ENCODE measurements at regions not wholly inside any gene's neighbourhood (a gene's known extent, or its start where the extent isn't known, plus 50 kb on each side); places are given as distances from the start of the nearest gene placed in this dataset.

GRCh38 chr5:8714198-8714597 is 831.7 kb downstream of the SEMA5A start:
- Histone ChIP-seq H3K4me2 (ENCODE audit: extremely low read depth, insufficient read depth, low read length) (no peak overlapping the region), H3K9me3 (ENCODE audit: control insufficient read depth, insufficient read depth, low read depth, low read length) (no peaks in the 10 kb centered on the region), H3K27me3 (ENCODE audit: control insufficient read depth, insufficient read depth, low read length) (no peaks in the 10 kb centered on the region), H4K20me1 (ENCODE audit: control insufficient read depth, extremely low read depth, insufficient read depth, low read length) (no peaks in the 10 kb centered on the region), H3K36me3 (ENCODE audit: control insufficient read depth, insufficient read depth, low read length) (no peaks in the 10 kb centered on the region), H3K27ac (ENCODE audit: insufficient read depth, low read length) (no peak overlapping the region), H3K4me1 (ENCODE audit: control insufficient read depth, extremely low read depth, insufficient read depth, low read length) (no peaks in the 10 kb centered on the region), H3K4me3 (replicated peaks in 1 of 4; ENCODE audit: control extremely low read depth in 1 of 4, insufficient read depth in 1 of 4, low read depth in 3 of 4, low read length in 4 of 4) (no peak overlapping the region), H3K79me2 (ENCODE audit: control insufficient read depth, insufficient read depth, low read length) (no peaks in the 10 kb centered on the region), H2AFZ (ENCODE audit: low read length) (no peak overlapping the region), H3K9ac (ENCODE audit: insufficient read depth, low read length) (no peak overlapping the region)
- DNase-seq (ENCODE audit: low read depth in 2 of 2), result no peak
- no peak for TF ChIP-seq EZH2 (IDR thresholded peaks at IDR 0.05; ENCODE audit: low read length, missing control alignments)
- no peak for TF ChIP-seq CTCF (conservative IDR thresholded peaks at IDR 0.05 in 1 of 2, IDR thresholded peaks at IDR 0.05 in 1 of 2; ENCODE audit: low read depth in 1 of 2, low read length in 2 of 2)

GRCh38 chr5:8714861-8715260 is 831.0 kb downstream of the SEMA5A start:
- no peak overlapping the region for H3K9ac ChIP-seq (ENCODE audit: insufficient read depth, low read length)
- H3K4me2 ChIP-seq (ENCODE audit: extremely low read depth, insufficient read depth, low read length), result no peak overlapping the region
- H3K4me3 ChIP-seq (replicated peaks in 1 of 4; ENCODE audit: control extremely low read depth in 1 of 4, insufficient read depth in 1 of 4, low read depth in 3 of 4, low read length in 4 of 4), result no peak overlapping the region
- TF ChIP-seq CTCF (conservative IDR thresholded peaks at IDR 0.05 in 1 of 2, IDR thresholded peaks at IDR 0.05 in 1 of 2; ENCODE audit: low read depth in 1 of 2, low read length in 2 of 2), result no peak
- no peak for TF ChIP-seq EZH2 (IDR thresholded peaks at IDR 0.05; ENCODE audit: low read length, missing control alignments)
- no peaks in the 10 kb centered on the region for H4K20me1 ChIP-seq (ENCODE audit: control insufficient read depth, extremely low read depth, insufficient read depth, low read length)
- no peak overlapping the region for H2AFZ ChIP-seq (ENCODE audit: low read length)
- no peak for DNase-seq (ENCODE audit: low read depth in 2 of 2)
- H3K9me3 ChIP-seq (ENCODE audit: control insufficient read depth, insufficient read depth, low read depth, low read length), result no peaks in the 10 kb centered on the region
- H3K36me3 ChIP-seq (ENCODE audit: control insufficient read depth, insufficient read depth, low read length), result no peaks in the 10 kb centered on the region
- H3K79me2 ChIP-seq (ENCODE audit: control insufficient read depth, insufficient read depth, low read length), result no peaks in the 10 kb centered on the region
- H3K27ac ChIP-seq (ENCODE audit: insufficient read depth, low read length), result no peak overlapping the region
- no peaks in the 10 kb centered on the region for H3K4me1 ChIP-seq (ENCODE audit: control insufficient read depth, extremely low read depth, insufficient read depth, low read length)
- no peaks in the 10 kb centered on the region for H3K27me3 ChIP-seq (ENCODE audit: control insufficient read depth, insufficient read depth, low read length)

- no peak for TF ChIP-seq CTCF (conservative IDR thresholded peaks at IDR 0.05 in 1 of 2, IDR thresholded peaks at IDR 0.05 in 1 of 2; ENCODE audit: low read depth in 1 of 2, low read length in 2 of 2)
- TF ChIP-seq EZH2 (IDR thresholded peaks at IDR 0.05; ENCODE audit: low read length, missing control alignments), result no peak
- Histone ChIP-seq H3K4me3 (replicated peaks in 1 of 4; ENCODE audit: control extremely low read depth in 1 of 4, insufficient read depth in 1 of 4, low read depth in 3 of 4, low read length in 4 of 4) (no peak overlapping the region), H4K20me1 (ENCODE audit: control insufficient read depth, extremely low read depth, insufficient read depth, low read length) (no peaks in the 10 kb centered on the region), H3K4me2 (ENCODE audit: extremely low read depth, insufficient read depth, low read length) (no peak overlapping the region), H3K79me2 (ENCODE audit: control insufficient read depth, insufficient read depth, low read length) (no peaks in the 10 kb centered on the region), H3K36me3 (ENCODE audit: control insufficient read depth, insufficient read depth, low read length) (no peaks in the 10 kb centered on the region), H3K9me3 (ENCODE audit: control insufficient read depth, insufficient read depth, low read depth, low read length) (no peaks in the 10 kb centered on the region), H3K9ac (ENCODE audit: insufficient read depth, low read length) (no peak overlapping the region), H2AFZ (ENCODE audit: low read length) (no peak overlapping the region), H3K27ac (ENCODE audit: insufficient read depth, low read length) (no peak overlapping the region), H3K4me1 (ENCODE audit: control insufficient read depth, extremely low read depth, insufficient read depth, low read length) (no peaks in the 10 kb centered on the region), H3K27me3 (ENCODE audit: control insufficient read depth, insufficient read depth, low read length) (no peaks in the 10 kb centered on the region)
- DNase-seq (ENCODE audit: low read depth in 2 of 2), result no peak
Measured at GRCh38 chr5:8719796-8720195, 826.1 kb downstream of the SEMA5A start.

Measured in fibroblast of lung (primary cell).